HEK293 (cell line): ENCODE measurements at regions not wholly inside any gene's neighbourhood (a gene's known extent, or its start where the extent isn't known, plus 50 kb on each side); places are given as distances from the start of the nearest gene placed in this dataset.

Source experiments
- CTCF ChIA-PET: fragments of 350-600 bp; formaldehyde crosslinking; extraction: SDS; loops from one replicate; lab custom pipeline; 2021; ENCODE audit warnings: antibody characterized with exemption; lab: Yijun Ruan, JAX
- POLR2A ChIA-PET: fragments of 300-600 bp; formaldehyde crosslinking; extraction: SDS; loops from one replicate; lab custom pipeline; 2020; ENCODE audit warnings: antibody characterized with exemption, inconsistent platforms; lab: Yijun Ruan, JAX
- H3K27ac ChIP-seq: fragments of 200-500 bp; sonication (Bioruptor generic); 2 replicates; pipeline ENCODE4 v1.5.1; 2014; ENCODE audit warnings: low read depth, low read length, control low read depth, inconsistent platforms; ENCODE audit errors: extremely low read depth
- H3K36me3 ChIP-seq, 2 experiments: fragments of 200-500 bp in 1 of 2; sonication (Bioruptor generic) in 1 of 2; 1 replicate in 1 of 2; 2 replicates in 1 of 2; pipeline ENCODE4 v1.5.1; 2014 to 2017; ENCODE audit warnings: inconsistent platforms in 2 of 2, low read length in 2 of 2; ENCODE audit not compliant: control insufficient read depth in 2 of 2, insufficient read depth in 1 of 2
- H3K4me1 ChIP-seq: fragments of 200-500 bp; sonication (Bioruptor generic); 2 replicates; pipeline ENCODE4 v1.5.1; 2014; ENCODE audit warnings: mild to moderate bottlenecking, low read length, inconsistent platforms; ENCODE audit not compliant: control insufficient read depth, insufficient read depth
- H3K4me3 ChIP-seq: 2 replicates; pipeline ENCODE4 v1.5.1; 2011; ENCODE audit warnings: low read depth, mild to moderate bottlenecking, control low read depth, low read length, moderate library complexity
- H3K9me3 ChIP-seq: fragments of 200-500 bp; sonication (Bioruptor generic); 2 replicates; pipeline ENCODE4 v1.5.1; 2014; ENCODE audit warnings: low read depth, low read length, inconsistent platforms; ENCODE audit not compliant: control insufficient read depth, insufficient read depth
- ELK4 ChIP-seq: IDR thresholded peaks from 2 replicates; pipeline ENCODE4 v1.6.1; 2011; ENCODE audit warnings: mild to moderate bottlenecking, low read depth, low read length, borderline replicate concordance
- GLI2 ChIP-seq: fragments of 450-650 bp; formaldehyde crosslinking; IDR thresholded peaks from 2 replicates; pipeline ENCODE4; 2017; ENCODE audit warnings: missing biosample characterization, missing genetic modification characterization, low read depth, borderline replicate concordance
- GLIS2 ChIP-seq: fragments of 450-650 bp; formaldehyde crosslinking; IDR thresholded peaks from 2 replicates; pipeline ENCODE4 v1.5.1; 2016; ENCODE audit warnings: missing biosample characterization, missing genetic modification characterization
- KLF10 ChIP-seq: fragments of 450-650 bp; IDR thresholded peaks from 2 replicates; pipeline ENCODE4 v1.5.1; 2018; ENCODE audit warnings: missing biosample characterization, mild to moderate bottlenecking, missing genetic modification characterization
- OVOL3 ChIP-seq: fragments of 450-650 bp; formaldehyde crosslinking; IDR thresholded peaks from 2 replicates; pipeline ENCODE4 v1.5.1; 2016; ENCODE audit warnings: missing biosample characterization, missing genetic modification characterization
- PATZ1 ChIP-seq: fragments of 450-650 bp; formaldehyde crosslinking; IDR thresholded peaks from 2 replicates; pipeline ENCODE4 v1.5.1; 2016; ENCODE audit warnings: missing biosample characterization, missing genetic modification characterization
- RBAK ChIP-seq: fragments of 450-650 bp; formaldehyde crosslinking; IDR thresholded peaks from 2 replicates; pipeline ENCODE4 v1.5.1; 2016; ENCODE audit warnings: missing biosample characterization, missing genetic modification characterization
- TRIM28 ChIP-seq: IDR thresholded peaks from 2 replicates; pipeline ENCODE4 v1.6.1; 2011; ENCODE audit warnings: low read length, control low read depth, borderline replicate concordance
- YY1 ChIP-seq: fragments of 450-650 bp; formaldehyde crosslinking; IDR thresholded peaks from 2 replicates; pipeline ENCODE4 v1.5.1; 2018; ENCODE audit warnings: missing biosample characterization, missing genetic modification characterization
- YY2 ChIP-seq: fragments of 450-650 bp; formaldehyde crosslinking; IDR thresholded peaks from 2 replicates; pipeline ENCODE4 v1.5.1; 2016; ENCODE audit warnings: missing biosample characterization, missing genetic modification characterization
- ZBTB11 ChIP-seq: fragments of 450-650 bp; formaldehyde crosslinking; conservative IDR thresholded peaks from 2 replicates; pipeline ENCODE4 v1.5.1; 2016; ENCODE audit warnings: low read depth, missing biosample characterization, missing genetic modification characterization
- ZBTB17 ChIP-seq: fragments of 450-650 bp; formaldehyde crosslinking; IDR thresholded peaks from 2 replicates; pipeline ENCODE4 v1.5.1; 2016; ENCODE audit warnings: missing biosample characterization, missing genetic modification characterization
- ZFP69B ChIP-seq: fragments of 450-650 bp; formaldehyde crosslinking; IDR thresholded peaks from 2 replicates; pipeline ENCODE4 v1.5.1; 2016; ENCODE audit warnings: missing biosample characterization, missing genetic modification characterization
- ZNF133 ChIP-seq: fragments of 450-650 bp; formaldehyde crosslinking; IDR thresholded peaks from 2 replicates; pipeline ENCODE4 v1.5.1; 2016; ENCODE audit warnings: missing biosample characterization, missing genetic modification characterization
- ZNF174 ChIP-seq: fragments of 450-650 bp; formaldehyde crosslinking; IDR thresholded peaks from 2 replicates; pipeline ENCODE4 v1.5.0; 2017; ENCODE audit warnings: missing biosample characterization, mild to moderate bottlenecking, missing genetic modification characterization
- ZNF184 ChIP-seq: fragments of 450-650 bp; IDR thresholded peaks from 2 replicates; pipeline ENCODE4 v1.5.1; 2018; ENCODE audit warnings: missing biosample characterization, mild to moderate bottlenecking, missing genetic modification characterization
- ZNF202 ChIP-seq: fragments of 450-650 bp; formaldehyde crosslinking; IDR thresholded peaks from 2 replicates; pipeline ENCODE4 v1.5.1; 2016; ENCODE audit warnings: missing biosample characterization, missing genetic modification characterization, borderline replicate concordance
- ZNF214 ChIP-seq: fragments of 450-650 bp; formaldehyde crosslinking; IDR thresholded peaks from 2 replicates; pipeline ENCODE4 v1.5.1; 2017; ENCODE audit warnings: missing biosample characterization, mild to moderate bottlenecking, missing genetic modification characterization, borderline replicate concordance
- ZNF239 ChIP-seq: fragments of 450-650 bp; formaldehyde crosslinking; IDR thresholded peaks from 2 replicates; pipeline ENCODE4 v1.5.1; 2016; ENCODE audit warnings: missing biosample characterization, missing genetic modification characterization
- ZNF324 ChIP-seq: fragments of 450-650 bp; formaldehyde crosslinking; IDR thresholded peaks from 2 replicates; pipeline ENCODE4 v1.5.1; 2016; ENCODE audit warnings: missing biosample characterization, missing genetic modification characterization
- ZNF600 ChIP-seq: fragments of 450-650 bp; formaldehyde crosslinking; IDR thresholded peaks from 2 replicates; pipeline ENCODE4 v1.5.1; 2016; ENCODE audit warnings: missing biosample characterization, missing genetic modification characterization
- ZNF621 ChIP-seq: fragments of 450-650 bp; formaldehyde crosslinking; IDR thresholded peaks from 2 replicates; pipeline ENCODE4 v1.5.1; 2017; ENCODE audit warnings: missing biosample characterization, missing genetic modification characterization
- ZNF747 ChIP-seq: fragments of 450-650 bp; formaldehyde crosslinking; IDR thresholded peaks from 2 replicates; pipeline ENCODE4 v1.5.1; 2016; ENCODE audit warnings: missing biosample characterization, missing genetic modification characterization
- TF ChIP-seq, protein P1 (sequence below): fragments of 450-650 bp; formaldehyde crosslinking; IDR thresholded peaks from 2 replicates; pipeline ENCODE4 v1.5.1; 2016; ENCODE audit warnings: missing biosample characterization, missing genetic modification characterization

- TF ChIP-seq, protein P1, sequence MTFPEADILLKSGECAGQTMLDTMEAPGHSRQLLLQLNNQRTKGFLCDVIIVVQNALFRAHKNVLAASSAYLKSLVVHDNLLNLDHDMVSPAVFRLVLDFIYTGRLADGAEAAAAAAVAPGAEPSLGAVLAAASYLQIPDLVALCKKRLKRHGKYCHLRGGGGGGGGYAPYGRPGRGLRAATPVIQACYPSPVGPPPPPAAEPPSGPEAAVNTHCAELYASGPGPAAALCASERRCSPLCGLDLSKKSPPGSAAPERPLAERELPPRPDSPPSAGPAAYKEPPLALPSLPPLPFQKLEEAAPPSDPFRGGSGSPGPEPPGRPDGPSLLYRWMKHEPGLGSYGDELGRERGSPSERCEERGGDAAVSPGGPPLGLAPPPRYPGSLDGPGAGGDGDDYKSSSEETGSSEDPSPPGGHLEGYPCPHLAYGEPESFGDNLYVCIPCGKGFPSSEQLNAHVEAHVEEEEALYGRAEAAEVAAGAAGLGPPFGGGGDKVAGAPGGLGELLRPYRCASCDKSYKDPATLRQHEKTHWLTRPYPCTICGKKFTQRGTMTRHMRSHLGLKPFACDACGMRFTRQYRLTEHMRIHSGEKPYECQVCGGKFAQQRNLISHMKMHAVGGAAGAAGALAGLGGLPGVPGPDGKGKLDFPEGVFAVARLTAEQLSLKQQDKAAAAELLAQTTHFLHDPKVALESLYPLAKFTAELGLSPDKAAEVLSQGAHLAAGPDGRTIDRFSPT (tag by site-specific recombination), result no peak
- TF ChIP-seq ZNF324, result no peak
- no peak for TF ChIP-seq ZBTB11 (tag by site-specific recombination)
- TF ChIP-seq ZNF747 (tag by site-specific recombination), result no peak
- no peak for TF ChIP-seq KLF10
- TF ChIP-seq ZNF600 (tag by site-specific recombination), result no peak
- TF ChIP-seq ELK4, result no peak
- no peak for TF ChIP-seq GLI2 (tag by site-specific recombination)
- ChIA-PET POLR2A (no interaction called here), CTCF (no interaction called here)
- Histone ChIP-seq H3K9me3 (no peaks in the 10 kb centered on the region), H3K36me3 (no peaks in the 10 kb centered on the region), H3K4me3 (no peak overlapping the region), H3K27ac (no peak overlapping the region), H3K4me1 (no peaks in the 10 kb centered on the region)
These were observed 523.1 kb upstream of the ZNF462 start for GRCh38 chr9:106339882-106340281.

- H3K9me3 ChIP-seq, result no peaks in the 10 kb centered on the region
- H3K27ac ChIP-seq, result no peak overlapping the region
- H3K4me1 ChIP-seq, result no peaks in the 10 kb centered on the region
- H3K36me3 ChIP-seq, result no peaks in the 10 kb centered on the region
- TF ChIP-seq GLIS2 (tag by site-specific recombination) (no peak), ZNF747 (tag by site-specific recombination) (no peak), ZBTB17 (tag by site-specific recombination) (no peak), TRIM28 (no peak), KLF10 (no peak), ZFP69B (no peak), OVOL3 (tag by site-specific recombination) (no peak), ZNF184 (tag by site-specific recombination) (no peak), ZNF174 (tag by site-specific recombination) (no peak), ZNF202 (tag by site-specific recombination) (no peak), ZNF239 (tag by site-specific recombination) (no peak), YY2 (tag by site-specific recombination) (no peak), YY1 (tag by site-specific recombination) (no peak), ZNF214 (no peak), RBAK (tag by site-specific recombination) (no peak), ZNF621 (tag by site-specific recombination) (no peak), ZNF133 (tag by site-specific recombination) (no peak), ZNF600 (tag by site-specific recombination) (no peak), PATZ1 (no peak)
- TF ChIP-seq, protein P1 (tag by site-specific recombination), result no peak
- ChIA-PET CTCF (interaction anchor here (0.5 kb wide), 1 partner anchor 9 kb away, joined by 3 read pairs; no protein-coding TSS in a partner anchor), POLR2A (no interaction called here)
- no peak overlapping the region for H3K4me3 ChIP-seq
These were observed 512.2 kb upstream of the ZNF462 start for GRCh38 chr9:106350777-106351176.
